Mesendoderm (in vitro differentiated cells): ENCODE measurements at regions not wholly inside any gene's neighbourhood (a gene's known extent, or its start where the extent isn't known, plus 50 kb on each side); places are given as distances from the start of the nearest gene placed in this dataset.

Experiments used
- DNase-seq: peaks from one replicate; pipeline ENCODE4 v3.0.0; 2013
- H2AK5ac ChIP-seq: 2 replicates; pipeline ENCODE4 v1.6.1; 2013; ENCODE audit warnings: low read length, inconsistent platforms
- H2BK120ac ChIP-seq: 2 replicates; pipeline ENCODE4 v1.6.1; 2013; ENCODE audit warnings: low read depth, mild to moderate bottlenecking, low read length, moderate library complexity, mixed read lengths
- H2BK15ac ChIP-seq: replicated peaks from 2 replicates; pipeline ENCODE4 v1.6.1; 2013; ENCODE audit warnings: low read depth, mild to moderate bottlenecking, moderate library complexity
- H2BK5ac ChIP-seq: 2 replicates; pipeline ENCODE4 v1.6.1; 2013; ENCODE audit warnings: low read length, inconsistent platforms
- H3K18ac ChIP-seq: 2 replicates; pipeline ENCODE4 v1.6.1; 2013; ENCODE audit warnings: mild to moderate bottlenecking, low read length, mixed read lengths
- H3K23ac ChIP-seq: one replicate; pipeline ENCODE4 v1.6.1; 2013; ENCODE audit warnings: low read length
- H3K27ac ChIP-seq: 2 replicates; pipeline ENCODE4 v1.5.1; 2013; ENCODE audit warnings: low read depth, mild to moderate bottlenecking, inconsistent platforms, low read length, moderate library complexity
- H3K27me3 ChIP-seq: 2 replicates; pipeline ENCODE4 v1.6.1; 2013; ENCODE audit warnings: low read length, control low read depth, mild to moderate bottlenecking, inconsistent platforms; ENCODE audit not compliant: insufficient read depth, poor library complexity
- H3K36me3 ChIP-seq: 2 replicates; pipeline ENCODE4 v1.6.1; 2013; ENCODE audit warnings: low read length, inconsistent platforms; ENCODE audit not compliant: control insufficient read depth, insufficient read depth
- H3K4ac ChIP-seq: one replicate; pipeline ENCODE4 v1.6.1; 2013; ENCODE audit warnings: low read depth, mild to moderate bottlenecking, low read length, moderate library complexity
- H3K4me1 ChIP-seq: 2 replicates; pipeline ENCODE4 v1.6.1; 2013; ENCODE audit warnings: low read depth, low read length, inconsistent platforms; ENCODE audit not compliant: control insufficient read depth
- H3K4me2 ChIP-seq: 2 replicates; pipeline ENCODE4 v1.6.1; 2013; ENCODE audit warnings: low read length
- H3K4me3 ChIP-seq: 2 replicates; pipeline ENCODE4 v1.5.1; 2013; ENCODE audit warnings: mild to moderate bottlenecking, low read length
- H3K56ac ChIP-seq: one replicate; pipeline ENCODE4 v1.6.1; 2013; ENCODE audit warnings: low read length
- H3K79me1 ChIP-seq: 2 replicates; pipeline ENCODE4 v1.6.1; 2013; ENCODE audit warnings: low read length, inconsistent platforms
- H3K79me2 ChIP-seq: 2 replicates; pipeline ENCODE4 v1.6.1; 2013; ENCODE audit warnings: mild to moderate bottlenecking, low read length; ENCODE audit not compliant: control insufficient read depth, insufficient read depth
- H3K9ac ChIP-seq: 2 replicates; pipeline ENCODE4 v1.6.1; 2013; ENCODE audit warnings: low read length, inconsistent platforms
- H4K5ac ChIP-seq: one replicate; pipeline ENCODE4 v1.6.1; 2013; ENCODE audit warnings: low read length
- H4K8ac ChIP-seq: one replicate; pipeline ENCODE4 v1.6.1; 2013; ENCODE audit warnings: low read depth, mild to moderate bottlenecking, control low read depth, low read length, moderate library complexity
- WGBS: extraction: QIAGEN DNeasy Blood & Tissue Kit; methylation state at CpG from one replicate; pipeline ENCODE4 v1.1.7; 2013; ENCODE audit warnings: low lambda C conversion rate, missing lambda C conversion rate; ENCODE audit not compliant: insufficient coverage; ENCODE audit errors: extremely low coverage; 5-methylcytosine and 5-hydroxymethylcytosine counted together

- H3K4ac ChIP-seq, result no peak overlapping the region
These were observed 71.9 kb upstream of the PPP2R3B start for GRCh38 chrX:458631-459061.

DNA sequence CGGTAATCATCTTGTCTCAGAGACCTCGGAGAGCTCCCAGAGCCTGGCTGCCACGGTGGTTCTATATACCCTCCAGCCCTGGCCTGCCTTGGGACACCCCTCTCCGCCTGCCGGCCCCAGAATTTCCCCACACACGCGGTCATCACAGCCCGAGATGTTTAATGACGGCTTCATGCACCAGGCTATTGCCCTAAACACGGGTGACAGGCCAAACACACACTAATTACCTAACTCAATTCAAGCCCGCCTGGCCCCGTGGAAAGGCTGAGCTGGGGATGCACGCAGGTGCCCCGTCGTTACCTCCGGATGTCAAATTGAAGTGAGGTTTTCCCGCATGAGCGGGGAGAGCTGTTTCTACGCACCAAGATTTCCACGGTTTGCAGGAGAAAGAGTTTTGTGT lies 72.9 kb upstream of the PPP2R3B start:
- Histone ChIP-seq H3K56ac (no peak overlapping the region), H2AK5ac (no peak overlapping the region), H3K79me1 (no peaks in the 10 kb centered on the region), H2BK15ac (no peak overlapping the region), H3K27ac (no peak overlapping the region), H3K4ac (no peak overlapping the region), H3K79me2 (no peaks in the 10 kb centered on the region), H4K5ac (no peak overlapping the region), H3K27me3 (no peaks in the 10 kb centered on the region), H3K4me3 (no peak overlapping the region), H3K23ac (no peak overlapping the region), H2BK5ac (no peak overlapping the region), H3K4me2 (no peak overlapping the region), H3K4me1 (no peaks in the 10 kb centered on the region), H3K36me3 (no peaks in the 10 kb centered on the region), H4K8ac (no peak overlapping the region), H2BK120ac (no peak overlapping the region), H3K9ac (no peak overlapping the region), H3K18ac (no peak overlapping the region)
- no peak for DNase-seq
- no CpG with 5 or more reads among the region's 20 CpGs for WGBS

More at GRCh38 chrX:458631-459061, 71.9 kb upstream of the PPP2R3B start:
- H4K8ac ChIP-seq, result no peak overlapping the region
- H3K23ac ChIP-seq, result no peak overlapping the region
- no peak overlapping the region for H2AK5ac ChIP-seq
- no peak overlapping the region for H4K5ac ChIP-seq
- no peak overlapping the region for H3K4me2 ChIP-seq
- no peak overlapping the region for H3K27ac ChIP-seq
- H3K79me1 ChIP-seq, result no peaks in the 10 kb centered on the region
- no peak overlapping the region for H2BK5ac ChIP-seq
- H2BK15ac ChIP-seq, result no peak overlapping the region
- H3K18ac ChIP-seq, result no peak overlapping the region
- H3K27me3 ChIP-seq, result no peaks in the 10 kb centered on the region
- H3K4me3 ChIP-seq, result no peak overlapping the region
- H3K36me3 ChIP-seq, result no peaks in the 10 kb centered on the region
- no peaks in the 10 kb centered on the region for H3K4me1 ChIP-seq
- no peak for DNase-seq
- no peak overlapping the region for H3K56ac ChIP-seq
- no CpG with 5 or more reads among the region's 20 CpGs for WGBS
- H3K79me2 ChIP-seq, result no peaks in the 10 kb centered on the region
- no peak overlapping the region for H3K9ac ChIP-seq
- no peak overlapping the region for H2BK120ac ChIP-seq

- Histone ChIP-seq H3K27me3 (no peaks in the 10 kb centered on the region), H3K9ac (no peak overlapping the region), H2BK120ac (no peak overlapping the region), H4K5ac (no peak overlapping the region), H2BK5ac (no peak overlapping the region), H3K79me2 (no peaks in the 10 kb centered on the region), H3K4me1 (no peaks in the 10 kb centered on the region), H3K27ac (no peak overlapping the region), H3K18ac (no peak overlapping the region), H2BK15ac (no peak overlapping the region), H2AK5ac (no peak overlapping the region), H3K23ac (no peak overlapping the region), H3K36me3 (no peaks in the 10 kb centered on the region), H4K8ac (no peak overlapping the region), H3K79me1 (no peaks in the 10 kb centered on the region), H3K4me3 (no peak overlapping the region), H3K4ac (no peak overlapping the region), H3K4me2 (no peak overlapping the region), H3K56ac (no peak overlapping the region)
- no CpG with 5 or more reads among the region's 11 CpGs for WGBS
- DNase-seq, result no peak
These were observed 73.4 kb upstream of the PPP2R3B start for GRCh38 chrX:460116-460515.

DNA sequence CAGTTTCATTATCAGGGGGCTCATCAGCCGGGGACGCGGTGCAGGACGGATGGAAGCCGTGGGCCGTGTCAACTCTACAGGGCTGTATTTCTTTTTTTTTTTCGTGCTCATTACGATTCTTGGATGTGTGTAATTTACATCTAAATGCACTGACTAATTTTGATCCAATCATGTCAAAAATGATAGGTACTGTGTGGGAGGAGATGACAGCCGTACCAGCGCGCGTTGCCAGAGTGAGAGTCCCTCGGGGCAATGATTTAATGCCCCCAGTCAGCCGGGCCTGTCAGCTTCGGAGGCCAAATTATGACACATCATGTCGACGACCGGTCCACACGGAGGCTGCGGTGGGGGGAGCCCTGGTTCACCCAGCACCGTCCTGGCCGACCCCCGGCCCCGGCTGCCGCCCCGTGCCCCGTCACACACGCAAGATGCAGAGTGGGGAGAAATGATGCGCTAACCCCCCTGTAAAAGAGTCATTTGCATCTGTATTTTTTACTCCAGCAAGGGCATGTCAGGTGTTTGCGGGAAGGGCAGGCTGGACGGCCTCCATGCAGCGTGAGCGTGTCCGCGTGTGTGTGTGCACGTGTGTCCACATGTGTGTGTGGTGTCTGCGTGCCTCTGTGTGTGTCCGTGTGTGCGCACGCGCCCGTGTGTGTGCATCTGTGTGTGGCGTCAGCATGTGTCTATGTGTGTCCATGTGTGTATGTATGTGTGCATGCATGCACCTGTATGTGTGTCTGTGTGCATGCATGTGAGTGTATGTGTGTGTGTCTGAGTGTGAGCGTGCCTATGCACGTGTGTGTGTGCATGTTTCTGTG lies 74.3 kb upstream of the PPP2R3B start:
- H2BK15ac ChIP-seq, result no peak overlapping the region
- H3K18ac ChIP-seq, result no peak overlapping the region
- H3K4me3 ChIP-seq, result no peak overlapping the region
- no peak overlapping the region for H3K4ac ChIP-seq
- H3K9ac ChIP-seq, result no peak overlapping the region
- H3K4me1 ChIP-seq, result no peaks in the 10 kb centered on the region
- no peak overlapping the region for H2BK120ac ChIP-seq
- no peak for DNase-seq
- no peak overlapping the region for H3K56ac ChIP-seq
- H4K8ac ChIP-seq, result no peak overlapping the region
- no peaks in the 10 kb centered on the region for H3K27me3 ChIP-seq
- WGBS, result no CpG with 5 or more reads among the region's 45 CpGs
- H3K27ac ChIP-seq, result no peak overlapping the region
- no peak overlapping the region for H3K23ac ChIP-seq
- H2BK5ac ChIP-seq, result no peak overlapping the region
- no peaks in the 10 kb centered on the region for H3K36me3 ChIP-seq
- H2AK5ac ChIP-seq, result no peak overlapping the region
- H4K5ac ChIP-seq, result no peak overlapping the region
- H3K79me2 ChIP-seq, result no peaks in the 10 kb centered on the region
- no peaks in the 10 kb centered on the region for H3K79me1 ChIP-seq
- no peak overlapping the region for H3K4me2 ChIP-seq

DNA sequence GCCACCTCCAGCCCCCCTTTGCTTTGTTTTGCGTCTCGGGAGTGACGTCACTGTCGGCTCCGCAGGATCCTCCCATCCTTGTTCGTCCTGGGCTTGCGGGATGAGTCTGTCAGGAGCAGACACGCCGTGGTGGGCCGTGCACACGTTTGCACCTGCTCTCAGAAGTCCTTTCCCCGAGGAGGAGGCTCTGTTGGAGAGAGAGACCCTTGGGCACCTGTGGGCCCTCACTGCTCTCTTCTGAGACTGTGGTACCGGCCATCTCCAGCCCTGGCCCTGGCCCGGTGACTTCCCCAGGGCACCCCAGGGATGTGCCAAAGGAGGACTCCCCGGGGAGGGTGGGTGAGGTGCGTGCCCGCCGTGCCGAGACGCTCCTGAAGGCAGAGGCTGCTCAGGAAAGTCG lies 76.1 kb upstream of the PPP2R3B start:
- H2BK120ac ChIP-seq, result no peak overlapping the region
- no peak overlapping the region for H2BK15ac ChIP-seq
- H2BK5ac ChIP-seq, result no peak overlapping the region
- no peak overlapping the region for H3K4me2 ChIP-seq
- DNase-seq, result no peak
- H3K4ac ChIP-seq, result no peak overlapping the region
- H3K9ac ChIP-seq, result no peak overlapping the region
- no peak overlapping the region for H3K27ac ChIP-seq
- no peaks in the 10 kb centered on the region for H3K4me1 ChIP-seq
- H3K36me3 ChIP-seq, result no peaks in the 10 kb centered on the region
- no peak overlapping the region for H3K4me3 ChIP-seq
- H3K18ac ChIP-seq, result no peak overlapping the region
- H3K79me1 ChIP-seq, result no peaks in the 10 kb centered on the region
- no peak overlapping the region for H2AK5ac ChIP-seq
- no peaks in the 10 kb centered on the region for H3K27me3 ChIP-seq
- no peak overlapping the region for H3K56ac ChIP-seq
- WGBS, result no CpG with 5 or more reads among the region's 21 CpGs
- no peak overlapping the region for H3K23ac ChIP-seq
- H4K5ac ChIP-seq, result no peak overlapping the region
- H4K8ac ChIP-seq, result no peak overlapping the region
- H3K79me2 ChIP-seq, result no peaks in the 10 kb centered on the region
